HEK293 (cell line): ENCODE measurements at regions not wholly inside any gene's neighbourhood (a gene's known extent, or its start where the extent isn't known, plus 50 kb on each side); places are given as distances from the start of the nearest gene placed in this dataset.

Experiments used
- CTCF ChIA-PET: fragments of 350-600 bp; formaldehyde crosslinking; extraction: SDS; loops from one replicate; lab custom pipeline; 2021; ENCODE audit warnings: antibody characterized with exemption; lab: Yijun Ruan, JAX
- POLR2A ChIA-PET: fragments of 300-600 bp; formaldehyde crosslinking; extraction: SDS; loops from one replicate; lab custom pipeline; 2020; ENCODE audit warnings: antibody characterized with exemption, inconsistent platforms; lab: Yijun Ruan, JAX
- H3K27ac ChIP-seq: fragments of 200-500 bp; sonication (Bioruptor generic); 2 replicates; pipeline ENCODE4 v1.5.1; 2014; ENCODE audit warnings: low read depth, low read length, control low read depth, inconsistent platforms; ENCODE audit errors: extremely low read depth
- H3K36me3 ChIP-seq, 2 experiments: fragments of 200-500 bp in 1 of 2; sonication (Bioruptor generic) in 1 of 2; 1 replicate in 1 of 2; 2 replicates in 1 of 2; pipeline ENCODE4 v1.5.1; 2014 to 2017; ENCODE audit warnings: inconsistent platforms in 2 of 2, low read length in 2 of 2; ENCODE audit not compliant: control insufficient read depth in 2 of 2, insufficient read depth in 1 of 2
- H3K4me1 ChIP-seq: fragments of 200-500 bp; sonication (Bioruptor generic); 2 replicates; pipeline ENCODE4 v1.5.1; 2014; ENCODE audit warnings: mild to moderate bottlenecking, low read length, inconsistent platforms; ENCODE audit not compliant: control insufficient read depth, insufficient read depth
- H3K4me3 ChIP-seq: 2 replicates; pipeline ENCODE4 v1.5.1; 2011; ENCODE audit warnings: low read depth, mild to moderate bottlenecking, control low read depth, low read length, moderate library complexity
- H3K9me3 ChIP-seq: fragments of 200-500 bp; sonication (Bioruptor generic); 2 replicates; pipeline ENCODE4 v1.5.1; 2014; ENCODE audit warnings: low read depth, low read length, inconsistent platforms; ENCODE audit not compliant: control insufficient read depth, insufficient read depth
- GLIS1 ChIP-seq: fragments of 450-650 bp; formaldehyde crosslinking; IDR thresholded peaks from 2 replicates; pipeline ENCODE4 v1.5.1; 2016; ENCODE audit warnings: missing biosample characterization, missing genetic modification characterization
- IKZF3 ChIP-seq: fragments of 450-650 bp; IDR thresholded peaks from 2 replicates; pipeline ENCODE4 v1.5.0; 2018; ENCODE audit warnings: missing biosample characterization, mild to moderate bottlenecking, missing genetic modification characterization, moderate library complexity
- INSM2 ChIP-seq: fragments of 450-650 bp; formaldehyde crosslinking; IDR thresholded peaks from 2 replicates; pipeline ENCODE4 v1.5.1; 2016; ENCODE audit warnings: missing biosample characterization, missing genetic modification characterization
- KLF16 ChIP-seq: fragments of 450-650 bp; formaldehyde crosslinking; IDR thresholded peaks from 2 replicates; pipeline ENCODE4 v1.5.1; 2017; ENCODE audit warnings: missing biosample characterization, missing genetic modification characterization
- KLF7 ChIP-seq: fragments of 450-650 bp; formaldehyde crosslinking; IDR thresholded peaks from 2 replicates; pipeline ENCODE4 v1.5.1; 2016; ENCODE audit warnings: missing biosample characterization, missing genetic modification characterization, borderline replicate concordance
- PATZ1 ChIP-seq: fragments of 450-650 bp; formaldehyde crosslinking; IDR thresholded peaks from 2 replicates; pipeline ENCODE4 v1.5.1; 2016; ENCODE audit warnings: missing biosample characterization, missing genetic modification characterization
- ZBTB1 ChIP-seq: fragments of 450-650 bp; formaldehyde crosslinking; IDR thresholded peaks from 2 replicates; pipeline ENCODE4 v1.5.1; 2016; ENCODE audit warnings: missing biosample characterization, missing genetic modification characterization
- ZFP41 ChIP-seq: fragments of 450-650 bp; formaldehyde crosslinking; IDR thresholded peaks from 2 replicates; pipeline ENCODE4 v1.5.1; 2016; ENCODE audit warnings: missing biosample characterization, missing genetic modification characterization, borderline replicate concordance
- ZIC2 ChIP-seq: fragments of 450-650 bp; formaldehyde crosslinking; IDR thresholded peaks from 2 replicates; pipeline ENCODE4 v1.5.1; 2016; ENCODE audit warnings: missing biosample characterization, missing genetic modification characterization
- ZNF10 ChIP-seq: fragments of 450-650 bp; formaldehyde crosslinking; IDR thresholded peaks from 2 replicates; pipeline ENCODE4 v1.5.1; 2017; ENCODE audit warnings: missing biosample characterization, missing genetic modification characterization
- ZNF132 ChIP-seq: fragments of 450-650 bp; formaldehyde crosslinking; IDR thresholded peaks from 2 replicates; pipeline ENCODE4 v1.5.1; 2017; ENCODE audit warnings: missing biosample characterization, missing genetic modification characterization, borderline replicate concordance
- ZNF133 ChIP-seq: fragments of 450-650 bp; formaldehyde crosslinking; IDR thresholded peaks from 2 replicates; pipeline ENCODE4 v1.5.1; 2016; ENCODE audit warnings: missing biosample characterization, missing genetic modification characterization
- ZNF16 ChIP-seq: fragments of 450-650 bp; formaldehyde crosslinking; IDR thresholded peaks from 2 replicates; pipeline ENCODE4 v1.5.1; 2016; ENCODE audit warnings: low read depth, missing biosample characterization, missing genetic modification characterization
- ZNF169 ChIP-seq: fragments of 450-650 bp; formaldehyde crosslinking; IDR thresholded peaks from 2 replicates; pipeline ENCODE4 v1.5.1; 2016; ENCODE audit warnings: missing biosample characterization, missing genetic modification characterization
- ZNF202 ChIP-seq: fragments of 450-650 bp; formaldehyde crosslinking; IDR thresholded peaks from 2 replicates; pipeline ENCODE4 v1.5.1; 2016; ENCODE audit warnings: missing biosample characterization, missing genetic modification characterization, borderline replicate concordance
- ZNF280D ChIP-seq: fragments of 450-650 bp; formaldehyde crosslinking; IDR thresholded peaks from 2 replicates; pipeline ENCODE4 v1.5.1; 2016; ENCODE audit warnings: missing biosample characterization, missing genetic modification characterization
- ZNF302 ChIP-seq: fragments of 450-650 bp; formaldehyde crosslinking; IDR thresholded peaks from 2 replicates; pipeline ENCODE4 v1.5.1; 2016; ENCODE audit warnings: missing biosample characterization, missing genetic modification characterization, low read depth
- ZNF514 ChIP-seq: fragments of 450-650 bp; formaldehyde crosslinking; IDR thresholded peaks from 2 replicates; pipeline ENCODE4 v1.5.1; 2016; ENCODE audit warnings: missing biosample characterization, missing genetic modification characterization
- ZNF521 ChIP-seq: fragments of 450-650 bp; formaldehyde crosslinking; IDR thresholded peaks from 2 replicates; pipeline ENCODE4 v1.5.1; 2017; ENCODE audit warnings: missing biosample characterization, mild to moderate bottlenecking, missing genetic modification characterization
- ZNF560 ChIP-seq: fragments of 450-650 bp; formaldehyde crosslinking; IDR thresholded peaks from 2 replicates; pipeline ENCODE4 v1.5.1; 2017; ENCODE audit warnings: missing biosample characterization, missing genetic modification characterization, borderline replicate concordance
- ZNF621 ChIP-seq: fragments of 450-650 bp; formaldehyde crosslinking; IDR thresholded peaks from 2 replicates; pipeline ENCODE4 v1.5.1; 2017; ENCODE audit warnings: missing biosample characterization, missing genetic modification characterization
- ZSCAN30 ChIP-seq: fragments of 450-650 bp; IDR thresholded peaks from 2 replicates; pipeline ENCODE4 v1.5.1; 2018; ENCODE audit warnings: missing biosample characterization, mild to moderate bottlenecking, missing genetic modification characterization, moderate library complexity

- no peaks in the 10 kb centered on the region for H3K36me3 ChIP-seq
- H3K4me3 ChIP-seq: no peak overlapping the region
- no peak for TF ChIP-seq ZNF521 (tag by site-specific recombination)
- TF ChIP-seq IKZF3: no peak
- TF ChIP-seq ZNF621 (tag by site-specific recombination): no peak
- TF ChIP-seq ZNF133 (tag by site-specific recombination): no peak
- no peak for TF ChIP-seq ZBTB1 (tag by site-specific recombination)
- TF ChIP-seq PATZ1 (tag by site-specific recombination): no peak
- no peak for TF ChIP-seq ZNF560 (tag by site-specific recombination)
- TF ChIP-seq ZIC2: no peak
- no peak for TF ChIP-seq ZNF132
- no peak for TF ChIP-seq ZNF514 (tag by site-specific recombination)
- no peak for TF ChIP-seq ZNF202 (tag by site-specific recombination)
- TF ChIP-seq ZNF16 (tag by site-specific recombination): no peak
- no peak for TF ChIP-seq ZNF280D
- TF ChIP-seq KLF16 (tag by site-specific recombination): no peak
- no peak for TF ChIP-seq ZNF10
- TF ChIP-seq ZNF169 (tag by site-specific recombination): no peak
- TF ChIP-seq, all 188 proteins: peak for 0
- Histone ChIP-seq H3K4me1 (no peaks in the 10 kb centered on the region), H3K9me3 (no peaks in the 10 kb centered on the region), H3K27ac (no peak overlapping the region)
- ChIA-PET POLR2A (no interaction called here), CTCF (no interaction called here)
Observed at GRCh38 chrX:94256396-94256795, 582.4 kb downstream of the FAM133A start.

- Histone ChIP-seq H3K36me3 (no peaks in the 10 kb centered on the region), H3K9me3 (no peaks in the 10 kb centered on the region), H3K4me1 (no peaks in the 10 kb centered on the region), H3K4me3 (no peak overlapping the region), H3K27ac (no peak overlapping the region)
- POLR2A ChIA-PET: no interaction called here
- no peak for TF ChIP-seq ZNF560 (tag by site-specific recombination)
- TF ChIP-seq ZFP41: no peak
- no peak for TF ChIP-seq ZBTB1 (tag by site-specific recombination)
- no peak for TF ChIP-seq INSM2 (tag by site-specific recombination)
- TF ChIP-seq KLF7 (tag by site-specific recombination): no peak
- TF ChIP-seq ZNF302 (tag by site-specific recombination): no peak
- no peak for TF ChIP-seq ZSCAN30
- TF ChIP-seq GLIS1 (tag by site-specific recombination): no peak
- CTCF ChIA-PET: interaction anchor here (0.7 kb wide), 2 partner anchors 8 to 19 kb away, joined by 5 to 6 read pairs; no protein-coding TSS in a partner anchor
Observed at GRCh38 chrX:94265323-94265722, 591.3 kb downstream of the FAM133A start.
